ENCODE measurements at regions not wholly inside any gene's neighbourhood (a gene's known extent, or its start where the extent isn't known, plus 50 kb on each side); places are given as distances from the start of the nearest gene placed in this dataset.

GRCh38 chr10:44458671-44459413 is 73.9 kb upstream of the CXCL12 start:
- TF ChIP-seq EZH2phosphoT487 (IDR thresholded peaks at IDR 0.05; ENCODE audit: insufficient read depth, low read depth), result no peak
- TF ChIP-seq EZH2 (IDR thresholded peaks at IDR 0.05; ENCODE audit: insufficient read depth, poor library complexity, severe bottlenecking), result no peak
